ENCODE measurements at regions not wholly inside any gene's neighbourhood (a gene's known extent, or its start where the extent isn't known, plus 50 kb on each side); places are given as distances from the start of the nearest gene placed in this dataset.

GRCh38 chr11:123375832-123376231 lies 54.2 kb upstream of the GRAMD1B start:
- no peak for TF ChIP-seq CTCF (conservative IDR thresholded peaks at IDR 0.05; ENCODE audit: low read depth in 2 of 2)
- no peak for TF ChIP-seq CREB1 (CRISPR knock-in tag; IDR thresholded peaks at IDR 0.05; ENCODE audit: low read depth)
- no peak for TF ChIP-seq EZH2 (IDR thresholded peaks at IDR 0.05; ENCODE audit: low read depth, unreplicated experiment)
- TF ChIP-seq POLR2AphosphoS5 (IDR thresholded peaks at IDR 0.05; ENCODE audit: low read depth): no peak
- no peak for TF ChIP-seq EZH2phosphoT487 (IDR thresholded peaks at IDR 0.05; ENCODE audit: unreplicated experiment)
- TF ChIP-seq REST (IDR thresholded peaks at IDR 0.05; ENCODE audit: unreplicated experiment): no peak
- TF ChIP-seq ETS1 (IDR thresholded peaks at IDR 0.05): no peak
- no peak for TF ChIP-seq JUNB (IDR thresholded peaks at IDR 0.05; ENCODE audit: unreplicated experiment)
- TF ChIP-seq STAT1 (IDR thresholded peaks at IDR 0.05; ENCODE audit: unreplicated experiment): no peak
- no peak for TF ChIP-seq NANOG (IDR thresholded peaks at IDR 0.05; ENCODE audit: borderline replicate concordance)
- TF ChIP-seq ZNF114 (CRISPR knock-in tag; IDR thresholded peaks at IDR 0.05): no peak
- TF ChIP-seq ZNF462 (CRISPR knock-in tag; IDR thresholded peaks at IDR 0.05): no peak
